ENCODE measurements at regions not wholly inside any gene's neighbourhood (a gene's known extent, or its start where the extent isn't known, plus 50 kb on each side); places are given as distances from the start of the nearest gene placed in this dataset.

DNA sequence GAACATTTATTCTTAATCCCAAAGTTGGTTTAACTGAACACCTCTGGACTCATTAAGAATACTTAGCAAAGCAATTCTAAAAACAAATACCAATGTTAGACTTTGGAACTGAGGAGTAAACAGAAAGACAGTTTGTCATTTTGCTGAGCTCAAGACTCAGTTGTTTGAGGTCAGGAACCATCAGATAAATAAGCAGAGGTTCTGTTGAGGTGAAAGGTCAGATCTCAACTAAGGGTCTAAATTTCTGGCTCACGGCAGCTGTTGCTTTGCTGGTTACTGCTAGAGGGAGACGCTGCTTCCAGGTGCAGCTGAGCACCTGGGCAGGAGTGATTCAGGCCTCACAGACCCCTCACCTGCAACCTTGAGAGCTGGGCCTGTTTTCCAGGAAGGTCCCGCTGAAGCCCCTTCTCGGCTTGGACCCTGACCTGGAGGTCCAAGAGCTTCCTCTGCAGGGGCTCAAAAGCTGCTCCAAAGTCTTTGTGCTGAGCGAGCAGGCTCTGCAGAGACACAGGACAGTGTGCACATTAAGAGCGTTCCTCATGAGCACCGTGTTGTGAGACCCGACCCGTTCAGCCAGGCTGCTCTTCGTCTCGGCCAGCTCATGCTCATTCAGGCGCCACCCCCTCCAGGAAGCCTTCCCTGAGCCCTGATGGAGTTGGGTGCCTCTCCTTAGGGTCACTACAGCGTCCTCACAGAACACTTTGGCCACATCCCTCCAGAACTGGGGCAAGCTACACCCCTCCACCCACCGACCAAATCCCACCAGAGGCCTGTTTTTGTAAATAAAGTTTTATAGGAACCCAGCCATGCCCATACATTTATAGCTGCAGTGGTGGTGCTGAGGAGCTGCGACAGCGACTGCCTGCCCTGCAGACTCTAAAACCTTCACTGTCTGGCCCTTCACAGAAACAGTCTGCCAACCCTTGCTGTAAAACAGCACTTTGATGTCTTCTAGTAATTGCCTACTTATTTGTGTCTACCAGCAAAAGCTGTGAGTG lies 72.0 kb downstream of the SYNE3 start:
- TF ChIP-seq, protein P1, sequence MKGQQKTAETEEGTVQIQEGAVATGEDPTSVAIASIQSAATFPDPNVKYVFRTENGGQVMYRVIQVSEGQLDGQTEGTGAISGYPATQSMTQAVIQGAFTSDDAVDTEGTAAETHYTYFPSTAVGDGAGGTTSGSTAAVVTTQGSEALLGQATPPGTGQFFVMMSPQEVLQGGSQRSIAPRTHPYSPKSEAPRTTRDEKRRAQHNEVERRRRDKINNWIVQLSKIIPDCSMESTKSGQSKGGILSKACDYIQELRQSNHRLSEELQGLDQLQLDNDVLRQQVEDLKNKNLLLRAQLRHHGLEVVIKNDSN (IDR thresholded peaks at IDR 0.05), result no peak
- TF ChIP-seq TAF1 (IDR thresholded peaks at IDR 0.05; ENCODE audit: low read depth) (no peak), TEAD4 (IDR thresholded peaks at IDR 0.05) (no peak)

DNA sequence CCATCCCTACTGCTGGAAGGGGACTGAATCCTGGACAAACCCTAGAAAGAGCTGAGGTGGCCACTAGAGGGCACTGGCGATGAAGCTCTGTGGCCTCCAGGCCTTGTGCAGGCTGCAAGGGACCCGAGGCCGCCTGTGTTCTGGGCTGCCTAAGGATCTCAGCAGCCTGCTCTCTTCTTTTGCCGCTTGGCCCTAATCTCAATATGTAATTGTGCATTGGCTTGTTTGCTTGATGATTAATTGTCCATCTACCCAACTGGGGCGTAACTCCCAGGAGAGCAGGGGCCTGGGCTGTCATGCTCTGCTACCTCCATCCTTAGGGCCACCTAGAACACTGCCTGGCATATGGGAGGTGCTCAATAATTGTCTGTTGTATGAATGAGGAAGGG lies 73.8 kb downstream of the SYNE3 start:
- no peak for TF ChIP-seq NFIC (IDR thresholded peaks at IDR 0.05)
- no peak for TF ChIP-seq ZBTB7A (IDR thresholded peaks at IDR 0.05; ENCODE audit: low read depth)
- no peak for TF ChIP-seq YY1 (IDR thresholded peaks at IDR 0.05; ENCODE audit: low read depth)
- TF ChIP-seq RAD21 (IDR thresholded peaks at IDR 0.05; ENCODE audit: low read depth), result peak; percentile 86

DNA sequence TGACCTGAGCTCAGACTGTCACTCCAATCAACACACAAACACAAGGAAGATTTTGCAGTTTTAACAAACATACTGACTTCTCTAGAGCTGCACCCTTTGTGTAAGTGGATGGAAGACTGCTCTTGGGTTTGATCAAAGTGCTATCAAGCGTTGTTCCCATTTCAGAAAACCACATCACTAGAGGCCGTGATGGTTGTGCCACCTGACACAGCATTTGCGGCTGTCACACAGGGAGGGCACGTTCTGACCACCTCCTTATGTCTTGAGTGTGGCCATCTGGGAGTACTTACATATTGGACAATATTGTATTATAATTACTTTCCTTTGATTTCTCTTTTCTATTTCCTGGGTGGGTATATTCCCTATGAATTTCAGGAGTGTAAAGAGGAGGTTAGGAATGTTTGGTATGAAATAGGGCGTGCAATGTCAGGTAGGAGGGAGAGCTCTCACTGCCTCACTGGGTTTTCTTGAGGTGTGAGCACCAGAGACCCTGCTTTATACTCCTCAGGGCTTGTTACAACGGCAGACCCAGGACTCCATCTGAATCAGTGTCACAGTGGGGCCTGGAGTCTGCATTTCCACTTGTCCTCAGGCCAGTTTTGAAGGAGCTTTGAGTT lies 74.3 kb downstream of the SYNE3 start:
- no peak for TF ChIP-seq CEBPB (IDR thresholded peaks at IDR 0.05)

DNA sequence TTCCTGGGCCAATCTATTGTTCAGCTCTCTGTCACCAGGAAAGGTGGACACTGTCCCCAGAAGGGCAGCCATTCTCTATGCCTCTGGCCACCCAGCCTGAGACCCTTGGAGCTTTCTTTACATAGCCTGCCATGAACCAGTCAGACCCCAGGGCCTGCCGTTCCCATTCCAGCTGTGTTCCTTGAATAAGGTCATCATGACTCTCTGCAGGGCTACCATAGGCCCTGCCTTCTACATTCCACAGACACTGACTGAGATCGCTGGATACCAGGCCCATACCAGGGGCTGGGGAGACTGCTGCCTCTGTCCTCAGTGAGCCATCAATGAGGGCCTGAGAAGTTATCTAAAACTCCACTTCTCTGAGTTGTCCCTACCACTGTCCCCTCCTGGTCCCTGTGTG lies 75.5 kb downstream of the SYNE3 start:
- no peak for TF ChIP-seq EGR1 (IDR thresholded peaks at IDR 0.05)
- no peak for TF ChIP-seq NFIC (IDR thresholded peaks at IDR 0.05)
- TF ChIP-seq, protein P2, sequence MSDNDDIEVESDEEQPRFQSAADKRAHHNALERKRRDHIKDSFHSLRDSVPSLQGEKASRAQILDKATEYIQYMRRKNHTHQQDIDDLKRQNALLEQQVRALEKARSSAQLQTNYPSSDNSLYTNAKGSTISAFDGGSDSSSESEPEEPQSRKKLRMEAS (IDR thresholded peaks at IDR 0.05), result no peak
- no peak for TF ChIP-seq CEBPB (IDR thresholded peaks at IDR 0.05)
- TF ChIP-seq, protein P1 (IDR thresholded peaks at IDR 0.05), result no peak
- no peak for TF ChIP-seq CREB1 (IDR thresholded peaks at IDR 0.05; ENCODE audit: low read depth)
- TF ChIP-seq RAD21 (IDR thresholded peaks at IDR 0.05; ENCODE audit: low read depth), result no peak
- no peak for TF ChIP-seq EP300 (IDR thresholded peaks at IDR 0.05; ENCODE audit: borderline replicate concordance)

DNA sequence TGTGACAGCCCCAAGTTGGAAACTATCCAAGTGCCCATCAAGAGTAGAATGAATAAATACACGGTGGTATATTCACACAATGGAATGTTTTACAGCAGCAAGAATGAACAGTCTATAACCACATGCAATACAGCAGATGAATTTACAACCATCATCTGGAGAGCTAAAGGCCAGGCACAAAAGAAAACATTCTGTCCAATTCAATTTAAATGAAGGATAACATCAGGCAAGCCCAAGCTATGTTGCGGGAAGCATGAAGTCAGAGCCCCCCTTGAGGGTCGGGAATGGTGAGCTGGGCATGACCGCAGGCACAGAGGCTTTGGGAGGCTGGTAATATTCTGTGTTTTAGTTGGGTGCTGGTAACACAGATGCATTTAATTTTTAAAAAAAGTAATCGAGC lies 76.0 kb downstream of the SYNE3 start:
- no peak for TF ChIP-seq NFIC (IDR thresholded peaks at IDR 0.05)
- no peak for TF ChIP-seq YY1 (IDR thresholded peaks at IDR 0.05; ENCODE audit: low read depth)
- TF ChIP-seq EGR1 (IDR thresholded peaks at IDR 0.05), result no peak
- TF ChIP-seq, protein P2 (IDR thresholded peaks at IDR 0.05), result no peak
- no peak for TF ChIP-seq TAF1 (IDR thresholded peaks at IDR 0.05; ENCODE audit: low read depth)
- no peak for TF ChIP-seq TCF12 (IDR thresholded peaks at IDR 0.05; ENCODE audit: low read depth)
- no peak for TF ChIP-seq CREB1 (IDR thresholded peaks at IDR 0.05; ENCODE audit: low read depth)
- TF ChIP-seq RAD21 (IDR thresholded peaks at IDR 0.05; ENCODE audit: low read depth), result no peak
- no peak for TF ChIP-seq EP300 (IDR thresholded peaks at IDR 0.05; ENCODE audit: borderline replicate concordance)
- no peak for TF ChIP-seq TEAD4 (IDR thresholded peaks at IDR 0.05)
- TF ChIP-seq CEBPB (IDR thresholded peaks at IDR 0.05), result no peak

DNA sequence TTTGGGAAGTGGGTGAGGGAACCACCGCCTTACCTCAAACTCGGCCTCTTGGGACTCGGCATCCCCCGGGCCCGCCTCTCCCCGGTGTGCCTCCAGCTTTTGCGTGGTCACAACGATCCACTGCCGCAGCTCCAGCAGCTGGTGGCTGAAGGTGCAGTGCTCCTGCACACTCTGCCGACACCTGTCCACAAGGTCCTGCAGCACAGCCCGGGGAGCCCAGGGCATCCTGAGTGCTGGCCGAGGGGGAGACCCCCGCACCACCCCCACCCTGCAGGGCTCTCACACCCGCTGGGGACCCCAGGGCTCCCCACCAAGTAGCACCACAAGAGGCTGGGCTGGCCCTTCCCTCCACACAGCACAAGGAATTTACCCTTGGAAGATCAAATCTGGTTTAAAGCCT lies 76.6 kb downstream of the SYNE3 start:
- TF ChIP-seq YY1 (IDR thresholded peaks at IDR 0.05; ENCODE audit: low read depth), result no peak
- no peak for TF ChIP-seq EGR1 (IDR thresholded peaks at IDR 0.05)
- no peak for TF ChIP-seq TCF12 (IDR thresholded peaks at IDR 0.05; ENCODE audit: low read depth)
- TF ChIP-seq RAD21 (IDR thresholded peaks at IDR 0.05; ENCODE audit: low read depth), result no peak
- TF ChIP-seq EP300 (IDR thresholded peaks at IDR 0.05; ENCODE audit: borderline replicate concordance), result no peak
- TF ChIP-seq, protein P1 (IDR thresholded peaks at IDR 0.05), result no peak
- TF ChIP-seq TEAD4 (IDR thresholded peaks at IDR 0.05), result no peak
- no peak for TF ChIP-seq CREB1 (IDR thresholded peaks at IDR 0.05; ENCODE audit: low read depth)

DNA sequence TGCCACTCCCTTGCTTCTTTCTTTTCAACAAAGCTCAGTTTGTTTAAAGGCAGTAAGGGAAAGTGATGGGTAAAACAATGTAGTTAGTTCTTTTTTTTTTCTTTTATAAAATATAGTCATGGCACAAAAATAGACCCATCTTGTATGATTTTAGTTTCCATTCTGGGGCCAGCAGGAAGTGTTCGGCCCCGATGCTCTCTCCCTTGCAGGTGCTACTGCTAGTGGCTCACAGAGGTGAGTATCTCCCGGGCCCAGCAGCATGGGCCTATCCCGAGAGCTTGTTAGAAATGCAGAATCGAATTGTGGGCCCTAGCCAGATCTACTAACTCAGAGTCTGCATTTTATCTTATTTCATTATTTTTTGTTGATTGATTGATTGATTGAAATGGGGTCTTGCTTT lies 78.7 kb downstream of the SYNE3 start:
- TF ChIP-seq ZBTB7A (IDR thresholded peaks at IDR 0.05; ENCODE audit: low read depth), result no peak

DNA sequence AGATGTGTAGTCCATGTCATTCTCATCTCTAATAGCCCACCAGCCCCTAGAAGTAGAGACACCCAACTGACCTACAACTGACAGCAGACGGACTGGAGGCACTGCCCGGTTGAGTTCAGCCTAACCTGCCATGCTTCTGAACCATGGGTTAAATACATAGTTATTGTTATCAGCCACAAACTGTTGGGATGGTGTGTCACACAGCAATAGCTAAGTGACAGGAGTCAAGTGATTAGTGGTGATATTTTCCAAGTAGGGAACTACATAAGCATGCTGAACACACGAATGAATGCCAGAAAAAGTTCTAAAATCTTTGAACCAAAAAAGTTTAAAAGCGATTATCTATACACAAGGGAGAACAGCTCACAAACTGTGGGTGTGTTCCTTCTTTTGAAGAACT lies 80.1 kb downstream of the SYNE3 start:
- no peak for TF ChIP-seq FOXM1 (IDR thresholded peaks at IDR 0.05; ENCODE audit: borderline replicate concordance, low read depth)
- no peak for TF ChIP-seq TEAD4 (IDR thresholded peaks at IDR 0.05)
- no peak for TF ChIP-seq NFIC (IDR thresholded peaks at IDR 0.05)
- no peak for TF ChIP-seq CEBPB (IDR thresholded peaks at IDR 0.05)
- TF ChIP-seq YY1 (IDR thresholded peaks at IDR 0.05; ENCODE audit: low read depth), result no peak
- TF ChIP-seq RAD21 (IDR thresholded peaks at IDR 0.05; ENCODE audit: low read depth), result no peak
- TF ChIP-seq, protein P2 (IDR thresholded peaks at IDR 0.05), result no peak
- TF ChIP-seq EGR1 (IDR thresholded peaks at IDR 0.05), result no peak
- TF ChIP-seq ZBTB7A (IDR thresholded peaks at IDR 0.05; ENCODE audit: low read depth), result no peak
- TF ChIP-seq, protein P1 (IDR thresholded peaks at IDR 0.05), result no peak
- TF ChIP-seq CREB1 (IDR thresholded peaks at IDR 0.05; ENCODE audit: low read depth), result no peak
- no peak for TF ChIP-seq TAF1 (IDR thresholded peaks at IDR 0.05; ENCODE audit: low read depth)
- no peak for TF ChIP-seq TCF12 (IDR thresholded peaks at IDR 0.05; ENCODE audit: low read depth)
- TF ChIP-seq EP300 (IDR thresholded peaks at IDR 0.05; ENCODE audit: borderline replicate concordance), result no peak
- TF ChIP-seq, protein P3, sequence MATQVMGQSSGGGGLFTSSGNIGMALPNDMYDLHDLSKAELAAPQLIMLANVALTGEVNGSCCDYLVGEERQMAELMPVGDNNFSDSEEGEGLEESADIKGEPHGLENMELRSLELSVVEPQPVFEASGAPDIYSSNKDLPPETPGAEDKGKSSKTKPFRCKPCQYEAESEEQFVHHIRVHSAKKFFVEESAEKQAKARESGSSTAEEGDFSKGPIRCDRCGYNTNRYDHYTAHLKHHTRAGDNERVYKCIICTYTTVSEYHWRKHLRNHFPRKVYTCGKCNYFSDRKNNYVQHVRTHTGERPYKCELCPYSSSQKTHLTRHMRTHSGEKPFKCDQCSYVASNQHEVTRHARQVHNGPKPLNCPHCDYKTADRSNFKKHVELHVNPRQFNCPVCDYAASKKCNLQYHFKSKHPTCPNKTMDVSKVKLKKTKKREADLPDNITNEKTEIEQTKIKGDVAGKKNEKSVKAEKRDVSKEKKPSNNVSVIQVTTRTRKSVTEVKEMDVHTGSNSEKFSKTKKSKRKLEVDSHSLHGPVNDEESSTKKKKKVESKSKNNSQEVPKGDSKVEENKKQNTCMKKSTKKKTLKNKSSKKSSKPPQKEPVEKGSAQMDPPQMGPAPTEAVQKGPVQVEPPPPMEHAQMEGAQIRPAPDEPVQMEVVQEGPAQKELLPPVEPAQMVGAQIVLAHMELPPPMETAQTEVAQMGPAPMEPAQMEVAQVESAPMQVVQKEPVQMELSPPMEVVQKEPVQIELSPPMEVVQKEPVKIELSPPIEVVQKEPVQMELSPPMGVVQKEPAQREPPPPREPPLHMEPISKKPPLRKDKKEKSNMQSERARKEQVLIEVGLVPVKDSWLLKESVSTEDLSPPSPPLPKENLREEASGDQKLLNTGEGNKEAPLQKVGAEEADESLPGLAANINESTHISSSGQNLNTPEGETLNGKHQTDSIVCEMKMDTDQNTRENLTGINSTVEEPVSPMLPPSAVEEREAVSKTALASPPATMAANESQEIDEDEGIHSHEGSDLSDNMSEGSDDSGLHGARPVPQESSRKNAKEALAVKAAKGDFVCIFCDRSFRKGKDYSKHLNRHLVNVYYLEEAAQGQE (IDR thresholded peaks at IDR 0.05; ENCODE audit: low read depth), result no peak

All from Ishikawa (cell line).